ENCODE measurements at regions not wholly inside any gene's neighbourhood (a gene's known extent, or its start where the extent isn't known, plus 50 kb on each side); places are given as distances from the start of the nearest gene placed in this dataset.

DNA sequence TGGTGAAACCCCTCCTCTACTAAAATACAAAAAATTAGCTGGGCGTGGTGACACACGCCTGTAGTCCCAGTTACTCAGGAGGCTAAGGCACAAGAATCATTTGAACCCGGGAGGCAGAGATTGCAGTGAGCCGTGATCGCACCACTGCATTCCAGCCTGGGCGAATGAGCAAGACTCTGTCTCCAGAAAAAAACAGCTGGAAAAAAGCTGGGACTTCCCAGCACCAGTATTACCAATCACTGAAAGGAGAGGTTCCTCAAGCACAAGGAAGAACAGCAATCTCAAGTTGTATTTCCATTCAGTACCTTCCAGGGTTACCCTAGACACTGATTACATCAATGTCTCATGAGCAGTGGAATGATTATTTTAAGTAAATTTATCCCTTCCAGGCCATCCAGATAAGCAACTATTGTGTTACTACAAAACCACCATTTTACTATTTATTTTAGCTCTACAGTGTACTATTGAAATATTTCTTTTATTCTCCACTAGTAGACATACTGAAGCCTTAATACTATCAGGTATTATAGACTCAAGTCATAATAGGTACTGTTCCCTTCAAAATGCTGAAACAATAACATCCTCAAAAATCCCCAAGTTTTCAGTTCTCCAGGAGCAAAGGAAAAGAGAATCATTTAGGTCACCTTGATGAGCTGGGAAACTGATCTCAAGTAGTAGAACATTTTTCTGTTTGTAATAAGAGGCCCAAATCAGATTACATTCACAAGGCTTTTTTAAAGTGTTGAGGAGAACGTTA lies 54.8 kb upstream of the VGLL4 start:
- H3K27ac ChIP-seq (ENCODE audit: low read length) = no peak overlapping the region
- WGBS (ENCODE audit: insufficient coverage) = 96% methylated on average over 6 of the region's 7 CpGs
- H3K4me1 ChIP-seq (ENCODE audit: control insufficient read depth, insufficient read depth, low read length) = peaks cover 4% of the 10 kb centered on the region
- H3K4me3 ChIP-seq (ENCODE audit: low read length) = no peak overlapping the region
- H3K9me3 ChIP-seq (replicated peaks; ENCODE audit: control insufficient read depth, low read depth, low read length) = no peaks in the 10 kb centered on the region
- H3K36me3 ChIP-seq (ENCODE audit: control insufficient read depth, insufficient read depth, low read length) = peaks cover 10% of the 10 kb centered on the region
- H3K27me3 ChIP-seq (ENCODE audit: control insufficient read depth, insufficient read depth, low read length) = no peaks in the 10 kb centered on the region
- DNase-seq = no peak

- Histone ChIP-seq H3K4me1 (ENCODE audit: control insufficient read depth, insufficient read depth, low read length) (peaks cover 4% of the 10 kb centered on the region), H3K27me3 (ENCODE audit: control insufficient read depth, insufficient read depth, low read length) (no peaks in the 10 kb centered on the region), H3K9me3 (replicated peaks; ENCODE audit: control insufficient read depth, low read depth, low read length) (no peaks in the 10 kb centered on the region), H3K36me3 (ENCODE audit: control insufficient read depth, insufficient read depth, low read length) (peaks cover 10% of the 10 kb centered on the region), H3K27ac (ENCODE audit: low read length) (no peak overlapping the region), H3K4me3 (ENCODE audit: low read length) (no peak overlapping the region)
- WGBS (ENCODE audit: insufficient coverage) = 100% methylated on average over 1 of the region's 2 CpGs
- no peak for DNase-seq
These were observed 54.0 kb upstream of the VGLL4 start for GRCh38 chr3:11697701-11698100.

GRCh38 chr3:11696054-11696453 lies 52.3 kb upstream of the VGLL4 start:
- H3K27me3 ChIP-seq (ENCODE audit: control insufficient read depth, insufficient read depth, low read length) = no peaks in the 10 kb centered on the region
- no peak overlapping the region for H3K4me3 ChIP-seq (ENCODE audit: low read length)
- H3K27ac ChIP-seq (ENCODE audit: low read length) = peak overlapping the region; percentile 55
- no peak for DNase-seq
- H3K4me1 ChIP-seq (ENCODE audit: control insufficient read depth, insufficient read depth, low read length) = peaks cover 8% of the 10 kb centered on the region
- H3K36me3 ChIP-seq (ENCODE audit: control insufficient read depth, insufficient read depth, low read length) = peaks cover 7% of the 10 kb centered on the region
- no peaks in the 10 kb centered on the region for H3K9me3 ChIP-seq (replicated peaks; ENCODE audit: control insufficient read depth, low read depth, low read length)
- WGBS (ENCODE audit: insufficient coverage) = 100% methylated on average over 1 of the region's 2 CpGs

All from muscle of leg (tissue), 3 donors.